ENCODE measurements at regions not wholly inside any gene's neighbourhood (a gene's known extent, or its start where the extent isn't known, plus 50 kb on each side); places are given as distances from the start of the nearest gene placed in this dataset.

GRCh38 chr5:126133424-126133823 lies 289.8 kb upstream of the GRAMD2B start:
- no peak for TF ChIP-seq REST (IDR thresholded peaks at IDR 0.05; ENCODE audit: low read depth)
- no peak for TF ChIP-seq CREB1 (IDR thresholded peaks at IDR 0.05; ENCODE audit: low read depth)
- no peak for TF ChIP-seq FOXM1 (IDR thresholded peaks at IDR 0.05; ENCODE audit: borderline replicate concordance, low read depth)
- TF ChIP-seq RAD21 (IDR thresholded peaks at IDR 0.05; ENCODE audit: low read depth) = no peak
- no peak for TF ChIP-seq TCF12 (IDR thresholded peaks at IDR 0.05; ENCODE audit: low read depth)
- TF ChIP-seq MAX (IDR thresholded peaks at IDR 0.05) = no peak
- TF ChIP-seq YY1 (IDR thresholded peaks at IDR 0.05; ENCODE audit: low read depth) = no peak
- TF ChIP-seq TAF1 (IDR thresholded peaks at IDR 0.05; ENCODE audit: low read depth) = no peak
- no peak for TF ChIP-seq TEAD4 (IDR thresholded peaks at IDR 0.05)
- TF ChIP-seq EGR1 (IDR thresholded peaks at IDR 0.05) = no peak
- TF ChIP-seq CEBPB (IDR thresholded peaks at IDR 0.05) = no peak

GRCh38 chr5:126137891-126138280 lies 285.3 kb upstream of the GRAMD2B start:
- TF ChIP-seq NFIC (IDR thresholded peaks at IDR 0.05) = no peak
- TF ChIP-seq YY1 (IDR thresholded peaks at IDR 0.05; ENCODE audit: low read depth) = no peak
- no peak for TF ChIP-seq CREB1 (IDR thresholded peaks at IDR 0.05; ENCODE audit: low read depth)
- TF ChIP-seq USF1 (IDR thresholded peaks at IDR 0.05) = no peak
- TF ChIP-seq TCF12 (IDR thresholded peaks at IDR 0.05; ENCODE audit: low read depth) = no peak

GRCh38 chr5:126138281-126138931 lies 284.8 kb upstream of the GRAMD2B start:
- TF ChIP-seq RAD21 (IDR thresholded peaks at IDR 0.05; ENCODE audit: low read depth) = no peak
- no peak for TF ChIP-seq ZBTB7A (IDR thresholded peaks at IDR 0.05; ENCODE audit: low read depth)
- no peak for TF ChIP-seq EGR1 (IDR thresholded peaks at IDR 0.05)
- TF ChIP-seq CREB1 (IDR thresholded peaks at IDR 0.05; ENCODE audit: low read depth) = no peak
- TF ChIP-seq TEAD4 (IDR thresholded peaks at IDR 0.05) = no peak
- no peak for TF ChIP-seq TCF12 (IDR thresholded peaks at IDR 0.05; ENCODE audit: low read depth)
- TF ChIP-seq NFIC (IDR thresholded peaks at IDR 0.05) = peak; percentile 67
- TF ChIP-seq YY1 (IDR thresholded peaks at IDR 0.05; ENCODE audit: low read depth) = no peak

GRCh38 chr5:126139086-126139485 lies 284.1 kb upstream of the GRAMD2B start:
- TF ChIP-seq EGR1 (IDR thresholded peaks at IDR 0.05) (no peak), YY1 (IDR thresholded peaks at IDR 0.05; ENCODE audit: low read depth) (no peak), USF1 (IDR thresholded peaks at IDR 0.05) (no peak), CREB1 (IDR thresholded peaks at IDR 0.05; ENCODE audit: low read depth) (no peak)

- TF ChIP-seq TEAD4 (IDR thresholded peaks at IDR 0.05) (no peak), TAF1 (IDR thresholded peaks at IDR 0.05; ENCODE audit: low read depth) (no peak), CEBPB (IDR thresholded peaks at IDR 0.05) (no peak), CREB1 (IDR thresholded peaks at IDR 0.05; ENCODE audit: low read depth) (no peak), REST (IDR thresholded peaks at IDR 0.05; ENCODE audit: low read depth) (no peak), FOXM1 (IDR thresholded peaks at IDR 0.05; ENCODE audit: borderline replicate concordance, low read depth) (no peak), TCF12 (IDR thresholded peaks at IDR 0.05; ENCODE audit: low read depth) (no peak)
Measured at GRCh38 chr5:126139773-126140172, 283.4 kb upstream of the GRAMD2B start.

GRCh38 chr5:126143622-126144021 lies 279.6 kb upstream of the GRAMD2B start:
- TF ChIP-seq MAX (IDR thresholded peaks at IDR 0.05) (no peak), REST (IDR thresholded peaks at IDR 0.05; ENCODE audit: low read depth) (no peak), EP300 (IDR thresholded peaks at IDR 0.05; ENCODE audit: borderline replicate concordance) (no peak), TAF1 (IDR thresholded peaks at IDR 0.05; ENCODE audit: low read depth) (no peak), TEAD4 (IDR thresholded peaks at IDR 0.05) (no peak), CREB1 (IDR thresholded peaks at IDR 0.05; ENCODE audit: low read depth) (no peak)
